ENCODE measurements at regions not wholly inside any gene's neighbourhood (a gene's known extent, or its start where the extent isn't known, plus 50 kb on each side); places are given as distances from the start of the nearest gene placed in this dataset.

DNA sequence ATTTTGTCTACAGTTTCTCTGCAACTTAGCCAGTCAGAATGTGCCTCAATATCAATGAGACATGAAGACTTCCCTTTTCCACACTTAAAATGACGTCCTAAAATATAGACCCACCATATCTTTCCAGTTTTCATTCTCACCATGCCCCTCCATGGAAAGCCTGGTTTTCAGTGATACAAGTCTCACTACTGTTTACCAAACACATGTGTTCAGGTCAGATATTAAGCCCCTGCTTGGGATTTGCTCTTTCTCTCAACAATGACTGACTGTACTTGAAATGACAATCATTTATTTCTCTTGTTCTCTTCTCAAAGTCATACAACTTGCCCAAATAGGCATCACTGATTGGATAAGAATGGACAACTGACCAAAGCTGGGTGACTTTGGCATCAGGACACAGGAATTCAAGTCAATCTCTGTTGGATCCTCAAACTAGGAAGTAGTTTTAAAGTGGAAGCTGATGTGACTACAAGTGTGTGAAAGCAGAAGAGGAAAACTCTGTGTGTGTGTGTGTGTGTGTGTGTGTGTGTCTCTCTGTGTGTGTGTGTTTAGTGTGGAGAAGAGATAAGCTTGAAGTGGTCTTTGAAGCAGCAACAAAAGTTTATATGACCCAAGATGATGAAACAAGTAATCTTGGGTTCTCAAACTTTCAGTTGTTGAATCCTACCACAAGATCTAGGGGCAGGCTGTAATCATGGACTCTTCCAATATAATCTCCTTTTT is 217.4 kb upstream of the FGF13 start:
- H3K36me3 ChIP-seq (replicated peaks in 1 of 2; ENCODE audit: control extremely low read depth in 1 of 2, control insufficient read depth in 1 of 2, extremely low read depth in 1 of 2, insufficient read depth in 2 of 2, low read length in 1 of 2) = no peaks in the 10 kb centered on the region
- no peaks in the 10 kb centered on the region for H3K27me3 ChIP-seq (replicated peaks in 1 of 4; ENCODE audit: control extremely low read depth in 1 of 4, control insufficient read depth in 3 of 4, insufficient read depth in 4 of 4, low read length in 3 of 4)
- Mint-ChIP-seq H3K27me3 (no peaks in the 10 kb centered on the region), H3K4me3 (no peak overlapping the region), H3K9me3 (ENCODE audit: insufficient read depth) (no peaks in the 10 kb centered on the region), H3K27ac (no peak overlapping the region), H3K4me1 (no peaks in the 10 kb centered on the region)
- no peak for TF ChIP-seq EZH2 (IDR thresholded peaks at IDR 0.05; ENCODE audit: borderline replicate concordance, insufficient read depth, low read depth, low read length, poor library complexity, severe bottlenecking)
- TF ChIP-seq, protein P1, sequence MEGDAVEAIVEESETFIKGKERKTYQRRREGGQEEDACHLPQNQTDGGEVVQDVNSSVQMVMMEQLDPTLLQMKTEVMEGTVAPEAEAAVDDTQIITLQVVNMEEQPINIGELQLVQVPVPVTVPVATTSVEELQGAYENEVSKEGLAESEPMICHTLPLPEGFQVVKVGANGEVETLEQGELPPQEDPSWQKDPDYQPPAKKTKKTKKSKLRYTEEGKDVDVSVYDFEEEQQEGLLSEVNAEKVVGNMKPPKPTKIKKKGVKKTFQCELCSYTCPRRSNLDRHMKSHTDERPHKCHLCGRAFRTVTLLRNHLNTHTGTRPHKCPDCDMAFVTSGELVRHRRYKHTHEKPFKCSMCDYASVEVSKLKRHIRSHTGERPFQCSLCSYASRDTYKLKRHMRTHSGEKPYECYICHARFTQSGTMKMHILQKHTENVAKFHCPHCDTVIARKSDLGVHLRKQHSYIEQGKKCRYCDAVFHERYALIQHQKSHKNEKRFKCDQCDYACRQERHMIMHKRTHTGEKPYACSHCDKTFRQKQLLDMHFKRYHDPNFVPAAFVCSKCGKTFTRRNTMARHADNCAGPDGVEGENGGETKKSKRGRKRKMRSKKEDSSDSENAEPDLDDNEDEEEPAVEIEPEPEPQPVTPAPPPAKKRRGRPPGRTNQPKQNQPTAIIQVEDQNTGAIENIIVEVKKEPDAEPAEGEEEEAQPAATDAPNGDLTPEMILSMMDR (IDR thresholded peaks at IDR 0.05) = no peak
- H3K9ac ChIP-seq (ENCODE audit: low read length) = no peak overlapping the region
- DNase-seq (no peak), ATAC-seq (ENCODE audit: low read depth) (no peak)
- no peak overlapping the region for H2AFZ ChIP-seq (ENCODE audit: insufficient read depth, low read depth, low read length, poor library complexity, severe bottlenecking)
- H3K79me2 ChIP-seq (ENCODE audit: control insufficient read depth, insufficient read depth, low read length) = no peaks in the 10 kb centered on the region
- POLR2A ChIA-PET = no interaction called here
- intact Hi-C loops (cut with micrococcal nuclease) = no loop called here
- no peak overlapping the region for H3K27ac ChIP-seq (ENCODE audit: low read length in 2 of 2)
- no CpG with 5 or more reads among the region's 1 CpG for WGBS (ENCODE audit: insufficient coverage)
- H3K4me1 ChIP-seq (ENCODE audit: control insufficient read depth in 2 of 2, insufficient read depth in 2 of 2, low read length in 2 of 2) = no peaks in the 10 kb centered on the region
- H3K4me2 ChIP-seq (replicated peaks; ENCODE audit: low read depth, low read length, poor library complexity, severe bottlenecking) = no peak overlapping the region
- H3K4me3 ChIP-seq (ENCODE audit: control extremely low read depth in 1 of 5, extremely low read depth in 1 of 5, insufficient read depth in 1 of 5, low read depth in 2 of 5, low read length in 4 of 5) = no peak overlapping the region
- H3K9me3 ChIP-seq (ENCODE audit: control extremely low read depth in 1 of 3, control insufficient read depth in 2 of 3, insufficient read depth in 1 of 3, low read length in 2 of 3) = no peaks in the 10 kb centered on the region
- H4K20me1 ChIP-seq (ENCODE audit: control insufficient read depth, insufficient read depth, low read length, poor library complexity, severe bottlenecking) = no peaks in the 10 kb centered on the region
- CTCF ChIA-PET = no interaction called here

DNA sequence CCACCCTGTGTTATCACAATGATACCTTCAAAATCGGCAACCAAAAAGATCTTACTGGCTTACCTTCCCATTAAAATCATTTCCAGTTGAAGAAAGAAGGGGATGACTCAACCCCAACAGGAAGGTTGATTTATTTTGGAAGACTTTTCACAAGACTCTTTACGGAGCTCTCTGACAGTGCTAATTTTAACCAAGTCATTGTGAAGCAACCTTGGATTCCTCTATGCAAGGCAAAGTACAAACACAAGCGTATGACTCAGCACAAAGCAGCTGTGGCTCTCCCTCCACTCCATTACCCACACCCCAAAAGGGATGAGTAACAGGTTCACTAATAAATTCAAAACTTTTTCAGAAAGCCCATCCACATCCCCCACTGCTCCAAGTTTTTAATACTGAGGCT is 213.8 kb upstream of the FGF13 start:
- H3K27ac Mint-ChIP-seq = no peak overlapping the region
- no peaks in the 10 kb centered on the region for H3K4me1 Mint-ChIP-seq
- ATAC-seq (ENCODE audit: low read depth) (no peak), DNase-seq (no peak)
- no peaks in the 10 kb centered on the region for H3K9me3 Mint-ChIP-seq (ENCODE audit: insufficient read depth)
- 60% methylated on average over 1 of the region's 3 CpGs for WGBS (ENCODE audit: insufficient coverage)
- intact Hi-C loops (cut with micrococcal nuclease) = no loop called here
- Histone ChIP-seq H3K4me2 (replicated peaks; ENCODE audit: low read depth, low read length, poor library complexity, severe bottlenecking) (no peak overlapping the region), H2AFZ (ENCODE audit: insufficient read depth, low read depth, low read length, poor library complexity, severe bottlenecking) (no peak overlapping the region), H3K9me3 (ENCODE audit: control extremely low read depth in 1 of 3, control insufficient read depth in 2 of 3, insufficient read depth in 1 of 3, low read length in 2 of 3) (no peaks in the 10 kb centered on the region), H3K4me3 (ENCODE audit: control extremely low read depth in 1 of 5, extremely low read depth in 1 of 5, insufficient read depth in 1 of 5, low read depth in 2 of 5, low read length in 4 of 5) (no peak overlapping the region), H3K9ac (ENCODE audit: low read length) (no peak overlapping the region), H4K20me1 (ENCODE audit: control insufficient read depth, insufficient read depth, low read length, poor library complexity, severe bottlenecking) (no peaks in the 10 kb centered on the region), H3K79me2 (ENCODE audit: control insufficient read depth, insufficient read depth, low read length) (no peaks in the 10 kb centered on the region), H3K27me3 (replicated peaks in 1 of 4; ENCODE audit: control extremely low read depth in 1 of 4, control insufficient read depth in 3 of 4, insufficient read depth in 4 of 4, low read length in 3 of 4) (no peaks in the 10 kb centered on the region), H3K4me1 (ENCODE audit: control insufficient read depth in 2 of 2, insufficient read depth in 2 of 2, low read length in 2 of 2) (no peaks in the 10 kb centered on the region), H3K36me3 (replicated peaks in 1 of 2; ENCODE audit: control extremely low read depth in 1 of 2, control insufficient read depth in 1 of 2, extremely low read depth in 1 of 2, insufficient read depth in 2 of 2, low read length in 1 of 2) (no peaks in the 10 kb centered on the region), H3K27ac (ENCODE audit: low read length in 2 of 2) (no peak overlapping the region)
- no peaks in the 10 kb centered on the region for H3K27me3 Mint-ChIP-seq
- ChIA-PET CTCF (no interaction called here), POLR2A (no interaction called here)
- H3K4me3 Mint-ChIP-seq = no peak overlapping the region
- TF ChIP-seq, protein P1 (IDR thresholded peaks at IDR 0.05) = no peak
- no peak for TF ChIP-seq EZH2 (IDR thresholded peaks at IDR 0.05; ENCODE audit: borderline replicate concordance, insufficient read depth, low read depth, low read length, poor library complexity, severe bottlenecking)
